WTC11 (cell line): ENCODE measurements at regions not wholly inside any gene's neighbourhood (a gene's known extent, or its start where the extent isn't known, plus 50 kb on each side); places are given as distances from the start of the nearest gene placed in this dataset.

Source experiments
- ATAC-seq: fragments of 200-7000 bp; cut with Tn5 transposase; 2 replicates; pipeline ENCODE4 v1.10.0; 2021; ENCODE audit warnings: mild to moderate bottlenecking, moderate library complexity
- CTCF ChIA-PET: fragments of 300-600 bp; sonication (Branson Sonifier 250); formaldehyde crosslinking; loops from one replicate; lab custom pipeline; 2021; ENCODE audit warnings: antibody characterized with exemption; lab: Charles Lee
- POLR2A ChIA-PET: fragments of 350-600 bp; sonication (Branson Sonifier 250); formaldehyde crosslinking; loops from one replicate; lab custom pipeline; 2021; ENCODE audit warnings: antibody characterized with exemption; lab: Charles Lee
- DNase-seq: peaks from one replicate; pipeline ENCODE4 v3.0.0; 2021; ENCODE audit warnings: low spot score
- H3K27ac Mint-ChIP-seq: 2 replicates; pipeline ENCODE4 v1.8.0; 2021; ENCODE audit warnings: mixed read lengths
- H3K27me3 Mint-ChIP-seq: 2 replicates; pipeline ENCODE4 v1.8.0; 2021; ENCODE audit warnings: low read depth, mild to moderate bottlenecking, moderate library complexity, mixed read lengths
- H3K36me3 Mint-ChIP-seq: 2 replicates; pipeline ENCODE4 v1.8.0; 2021; ENCODE audit warnings: mixed read lengths
- H3K4me1 Mint-ChIP-seq: 2 replicates; pipeline ENCODE4 v1.8.0; 2022; ENCODE audit warnings: mixed read lengths
- H3K4me3 Mint-ChIP-seq: 2 replicates; pipeline ENCODE4 v1.8.0; 2021; ENCODE audit warnings: mild to moderate bottlenecking, moderate library complexity, mixed read lengths
- H3K9me3 Mint-ChIP-seq: 2 replicates; pipeline ENCODE4 v1.8.0; 2021; ENCODE audit warnings: mixed read lengths
- ATF2 ChIP-seq: sonication (generic); formaldehyde crosslinking; IDR thresholded peaks from 2 replicates; pipeline ENCODE4 v1.8.1; 2022; ENCODE audit warnings: low read depth, missing genetic modification reagents, borderline replicate concordance
- ELF4 ChIP-seq: sonication (generic); formaldehyde crosslinking; IDR thresholded peaks from 2 replicates; pipeline ENCODE4 v1.8.1; 2022; ENCODE audit warnings: low read depth, mild to moderate bottlenecking, moderate library complexity, missing genetic modification reagents
- EMX1 ChIP-seq: fragments of 250-450 bp; sonication (Bioruptor Pico); IDR thresholded peaks from 2 replicates; pipeline ENCODE4 v1.8.0; 2021; ENCODE audit warnings: mild to moderate bottlenecking
- FOXK1 ChIP-seq: sonication (generic); formaldehyde crosslinking; IDR thresholded peaks from 2 replicates; pipeline ENCODE4 v1.8.0; 2022; ENCODE audit warnings: mild to moderate bottlenecking, moderate library complexity, missing genetic modification reagents
- GTF2I ChIP-seq: fragments of 250-450 bp; sonication (Bioruptor Pico); conservative IDR thresholded peaks from 2 replicates; pipeline ENCODE4 v1.4.0; 2021; ENCODE audit warnings: mild to moderate bottlenecking
- HMGA2 ChIP-seq: fragments of 250-450 bp; sonication (Bioruptor Pico); IDR thresholded peaks from 2 replicates; pipeline ENCODE4 v1.4.0; 2021; ENCODE audit warnings: mild to moderate bottlenecking, moderate library complexity
- JUN ChIP-seq: sonication (generic); formaldehyde crosslinking; IDR thresholded peaks from 2 replicates; pipeline ENCODE4 v1.8.0; 2023; ENCODE audit warnings: mild to moderate bottlenecking, missing genetic modification reagents
- NR1H2 ChIP-seq: sonication (generic); formaldehyde crosslinking; IDR thresholded peaks from 2 replicates; pipeline ENCODE4 v1.9.0; 2021; ENCODE audit warnings: mild to moderate bottlenecking, moderate library complexity, missing genetic modification reagents
- PREB ChIP-seq: sonication (generic); formaldehyde crosslinking; IDR thresholded peaks from 2 replicates; pipeline ENCODE4 v1.8.1; 2022; ENCODE audit warnings: mild to moderate bottlenecking, missing genetic modification reagents, moderate library complexity, borderline replicate concordance
- PRRX2 ChIP-seq: fragments of 250-450 bp; sonication (Bioruptor Pico); IDR thresholded peaks from 2 replicates; pipeline ENCODE4 v1.8.0; 2021; ENCODE audit warnings: mild to moderate bottlenecking
- RELA ChIP-seq: sonication (generic); formaldehyde crosslinking; IDR thresholded peaks from 2 replicates; pipeline ENCODE4 v1.8.1; 2022; ENCODE audit warnings: missing genetic modification reagents, mild to moderate bottlenecking, borderline replicate concordance
- SMAD4 ChIP-seq: sonication (generic); formaldehyde crosslinking; IDR thresholded peaks from 2 replicates; pipeline ENCODE4 v1.8.0; 2022; ENCODE audit warnings: mild to moderate bottlenecking, missing genetic modification reagents
- TCF7 ChIP-seq: sonication (generic); formaldehyde crosslinking; IDR thresholded peaks from 2 replicates; pipeline ENCODE4 v1.8.0; 2022; ENCODE audit warnings: mild to moderate bottlenecking, low read depth, missing genetic modification reagents, moderate library complexity
- TEAD1 ChIP-seq: sonication (generic); formaldehyde crosslinking; IDR thresholded peaks from 2 replicates; pipeline ENCODE4 v1.8.0; 2022; ENCODE audit warnings: mild to moderate bottlenecking, missing genetic modification reagents
- TEAD4 ChIP-seq: sonication (generic); formaldehyde crosslinking; IDR thresholded peaks from 2 replicates; pipeline ENCODE4 v1.8.0; 2022; ENCODE audit warnings: mild to moderate bottlenecking, missing genetic modification reagents
- TP53 ChIP-seq: sonication (generic); formaldehyde crosslinking; IDR thresholded peaks from 2 replicates; pipeline ENCODE4 v1.8.1; 2023; ENCODE audit warnings: mild to moderate bottlenecking, missing genetic modification reagents
- ZNF121 ChIP-seq: sonication (generic); formaldehyde crosslinking; IDR thresholded peaks from 2 replicates; pipeline ENCODE4 v1.8.0; 2023; ENCODE audit warnings: missing genetic modification reagents
- ZNF263 ChIP-seq: sonication (generic); formaldehyde crosslinking; IDR thresholded peaks from 2 replicates; pipeline ENCODE4 v1.8.1; 2022; ENCODE audit warnings: low read depth, mild to moderate bottlenecking, moderate library complexity, missing genetic modification reagents
- ZNF317 ChIP-seq: sonication (generic); formaldehyde crosslinking; IDR thresholded peaks from 2 replicates; pipeline ENCODE4 v1.8.1; 2023; ENCODE audit warnings: low read depth, mild to moderate bottlenecking, moderate library complexity, missing genetic modification reagents, borderline replicate concordance
- ZNF423 ChIP-seq: fragments of 250-450 bp; sonication (Bioruptor Pico); IDR thresholded peaks from 2 replicates; pipeline ENCODE4 v2.1.2; 2022; ENCODE audit warnings: mild to moderate bottlenecking, moderate library complexity
- ZNF671 ChIP-seq: fragments of 250-450 bp; sonication (Bioruptor Pico); IDR thresholded peaks from 2 replicates; pipeline ENCODE4 v1.8.0; 2021; ENCODE audit warnings: mild to moderate bottlenecking
- TF ChIP-seq, protein P1 (sequence below): sonication (generic); formaldehyde crosslinking; IDR thresholded peaks from 2 replicates; pipeline ENCODE4 v1.8.1; 2023; ENCODE audit warnings: mild to moderate bottlenecking, missing genetic modification reagents, borderline replicate concordance
- TF ChIP-seq, protein P2 (sequence below): sonication (generic); formaldehyde crosslinking; IDR thresholded peaks from 2 replicates; pipeline ENCODE4 v1.8.1; 2022; ENCODE audit warnings: mild to moderate bottlenecking, moderate library complexity, missing genetic modification reagents

DNA sequence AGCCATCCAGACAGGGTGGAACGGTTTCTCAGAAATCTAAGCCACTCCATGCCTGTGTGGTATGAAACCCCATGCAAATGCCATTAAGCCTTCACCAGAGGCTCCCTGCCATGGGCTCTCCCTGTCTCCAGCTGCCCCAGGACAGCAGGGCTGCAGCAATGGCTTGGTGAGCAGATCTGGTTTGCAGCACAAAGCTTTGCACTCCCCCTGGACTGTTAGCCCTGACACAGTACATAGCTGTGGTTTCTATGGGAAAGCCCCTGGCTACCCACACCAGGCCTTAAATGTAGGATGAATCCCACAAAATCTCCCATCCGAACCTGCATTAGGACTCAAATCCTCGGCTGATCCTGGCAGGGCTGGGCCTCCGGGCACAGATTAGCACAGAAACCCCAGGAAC is 291.6 kb downstream of the TNS1 start:
- ChIA-PET CTCF (interaction anchor here (1.4 to 5.2 kb wide), 2 partner anchors 60 to 200 kb away, joined by 4 to 53 read pairs; no protein-coding TSS in a partner anchor), POLR2A (no interaction called here)
- ATAC-seq, result no peak
- Mint-ChIP-seq H3K4me3 (no peak overlapping the region), H3K27ac (no peak overlapping the region), H3K36me3 (no peaks in the 10 kb centered on the region), H3K27me3 (peaks cover 3% of the 10 kb centered on the region; the same call in 1 of the 2 replicates), H3K4me1 (peaks cover 16% of the 10 kb centered on the region), H3K9me3 (peaks cover 4% of the 10 kb centered on the region; the same call in 1 of the 2 replicates)
- TF ChIP-seq TP53 (CRISPR knock-in tag), result no peak
- TF ChIP-seq GTF2I (CRISPR knock-in tag), result no peak
- TF ChIP-seq PRRX2 (CRISPR knock-in tag), result no peak
- no peak for TF ChIP-seq ZNF423 (CRISPR knock-in tag)
- TF ChIP-seq ZNF263 (CRISPR knock-in tag), result no peak
- no peak for TF ChIP-seq PREB (CRISPR knock-in tag)
- TF ChIP-seq ZNF671 (CRISPR knock-in tag), result no peak
- TF ChIP-seq JUN (CRISPR knock-in tag), result no peak
- TF ChIP-seq TEAD1 (CRISPR knock-in tag), result no peak
- TF ChIP-seq TEAD4 (CRISPR knock-in tag), result no peak
- TF ChIP-seq NR1H2 (CRISPR knock-in tag), result no peak
- no peak for TF ChIP-seq SMAD4
- TF ChIP-seq HMGA2 (CRISPR knock-in tag), result no peak
- TF ChIP-seq ZNF317 (CRISPR knock-in tag), result no peak
- TF ChIP-seq ELF4 (CRISPR knock-in tag), result no peak
- no peak for TF ChIP-seq ZNF121 (CRISPR knock-in tag)
- TF ChIP-seq, protein P1, sequence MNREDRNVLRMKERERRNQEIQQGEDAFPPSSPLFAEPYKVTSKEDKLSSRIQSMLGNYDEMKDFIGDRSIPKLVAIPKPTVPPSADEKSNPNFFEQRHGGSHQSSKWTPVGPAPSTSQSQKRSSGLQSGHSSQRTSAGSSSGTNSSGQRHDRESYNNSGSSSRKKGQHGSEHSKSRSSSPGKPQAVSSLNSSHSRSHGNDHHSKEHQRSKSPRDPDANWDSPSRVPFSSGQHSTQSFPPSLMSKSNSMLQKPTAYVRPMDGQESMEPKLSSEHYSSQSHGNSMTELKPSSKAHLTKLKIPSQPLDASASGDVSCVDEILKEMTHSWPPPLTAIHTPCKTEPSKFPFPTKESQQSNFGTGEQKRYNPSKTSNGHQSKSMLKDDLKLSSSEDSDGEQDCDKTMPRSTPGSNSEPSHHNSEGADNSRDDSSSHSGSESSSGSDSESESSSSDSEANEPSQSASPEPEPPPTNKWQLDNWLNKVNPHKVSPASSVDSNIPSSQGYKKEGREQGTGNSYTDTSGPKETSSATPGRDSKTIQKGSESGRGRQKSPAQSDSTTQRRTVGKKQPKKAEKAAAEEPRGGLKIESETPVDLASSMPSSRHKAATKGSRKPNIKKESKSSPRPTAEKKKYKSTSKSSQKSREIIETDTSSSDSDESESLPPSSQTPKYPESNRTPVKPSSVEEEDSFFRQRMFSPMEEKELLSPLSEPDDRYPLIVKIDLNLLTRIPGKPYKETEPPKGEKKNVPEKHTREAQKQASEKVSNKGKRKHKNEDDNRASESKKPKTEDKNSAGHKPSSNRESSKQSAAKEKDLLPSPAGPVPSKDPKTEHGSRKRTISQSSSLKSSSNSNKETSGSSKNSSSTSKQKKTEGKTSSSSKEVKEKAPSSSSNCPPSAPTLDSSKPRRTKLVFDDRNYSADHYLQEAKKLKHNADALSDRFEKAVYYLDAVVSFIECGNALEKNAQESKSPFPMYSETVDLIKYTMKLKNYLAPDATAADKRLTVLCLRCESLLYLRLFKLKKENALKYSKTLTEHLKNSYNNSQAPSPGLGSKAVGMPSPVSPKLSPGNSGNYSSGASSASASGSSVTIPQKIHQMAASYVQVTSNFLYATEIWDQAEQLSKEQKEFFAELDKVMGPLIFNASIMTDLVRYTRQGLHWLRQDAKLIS (CRISPR knock-in tag), result no peak
- TF ChIP-seq FOXK1, result no peak
- TF ChIP-seq TCF7 (CRISPR knock-in tag), result no peak
- no peak for DNase-seq

DNA sequence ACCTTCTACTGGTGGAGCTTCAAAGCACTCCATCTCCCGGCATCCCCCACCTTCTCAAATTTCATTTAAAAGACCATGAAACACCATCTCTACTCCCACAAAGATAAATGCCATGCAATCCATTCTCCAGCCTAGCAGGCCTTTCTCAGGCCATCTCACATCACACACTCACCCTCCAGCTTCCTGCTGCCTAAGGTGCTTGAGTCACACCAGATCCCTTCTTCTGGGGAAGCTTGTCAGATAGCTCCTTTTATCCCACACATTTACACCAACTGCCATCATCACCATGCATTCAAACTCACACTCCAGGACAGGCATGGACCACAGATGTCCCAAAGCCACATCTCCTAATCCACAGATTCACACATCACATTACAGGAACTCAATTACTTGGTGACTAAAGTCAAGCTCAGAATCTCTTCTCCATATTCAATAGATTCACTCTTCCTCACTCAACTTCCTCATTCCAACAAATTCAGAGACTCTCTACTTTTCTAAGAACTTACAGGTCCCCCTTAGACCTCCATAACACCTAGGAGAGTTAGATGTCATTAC is 292.5 kb downstream of the TNS1 start:
- ChIA-PET POLR2A (no interaction called here), CTCF (interaction anchor here (1.4 to 5.2 kb wide), 2 partner anchors 59 to 199 kb away, joined by 4 to 53 read pairs; no protein-coding TSS in a partner anchor)
- no peak for ATAC-seq
- no peaks in the 10 kb centered on the region for H3K36me3 Mint-ChIP-seq
- H3K27me3 Mint-ChIP-seq, result no peaks in the 10 kb centered on the region; the same call in 1 of the 2 replicates
- no peak overlapping the region for H3K27ac Mint-ChIP-seq
- H3K4me3 Mint-ChIP-seq, result no peak overlapping the region
- peaks cover 4% of the 10 kb centered on the region; the same call in 1 of the 2 replicates for H3K9me3 Mint-ChIP-seq
- peaks cover 16% of the 10 kb centered on the region for H3K4me1 Mint-ChIP-seq
- no peak for DNase-seq
- TF ChIP-seq, protein P2, sequence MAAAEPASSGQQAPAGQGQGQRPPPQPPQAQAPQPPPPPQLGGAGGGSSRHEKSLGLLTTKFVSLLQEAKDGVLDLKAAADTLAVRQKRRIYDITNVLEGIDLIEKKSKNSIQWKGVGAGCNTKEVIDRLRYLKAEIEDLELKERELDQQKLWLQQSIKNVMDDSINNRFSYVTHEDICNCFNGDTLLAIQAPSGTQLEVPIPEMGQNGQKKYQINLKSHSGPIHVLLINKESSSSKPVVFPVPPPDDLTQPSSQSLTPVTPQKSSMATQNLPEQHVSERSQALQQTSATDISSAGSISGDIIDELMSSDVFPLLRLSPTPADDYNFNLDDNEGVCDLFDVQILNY (CRISPR knock-in tag), result no peak
- TF ChIP-seq FOXK1 (no peak), RELA (CRISPR knock-in tag) (no peak), ATF2 (no peak), EMX1 (CRISPR knock-in tag) (no peak)
